HG03108 (cell line): ENCODE measurements at regions not wholly inside any gene's neighbourhood (a gene's known extent, or its start where the extent isn't known, plus 50 kb on each side); places are given as distances from the start of the nearest gene placed in this dataset.

Experiments
- ATAC-seq: cut with Tn5 transposase; IDR thresholded peaks from one replicate; pipeline ENCODE4 v1.9.1; 2021; ENCODE audit warnings: moderate library complexity; ENCODE audit not compliant: unreplicated experiment

DNA sequence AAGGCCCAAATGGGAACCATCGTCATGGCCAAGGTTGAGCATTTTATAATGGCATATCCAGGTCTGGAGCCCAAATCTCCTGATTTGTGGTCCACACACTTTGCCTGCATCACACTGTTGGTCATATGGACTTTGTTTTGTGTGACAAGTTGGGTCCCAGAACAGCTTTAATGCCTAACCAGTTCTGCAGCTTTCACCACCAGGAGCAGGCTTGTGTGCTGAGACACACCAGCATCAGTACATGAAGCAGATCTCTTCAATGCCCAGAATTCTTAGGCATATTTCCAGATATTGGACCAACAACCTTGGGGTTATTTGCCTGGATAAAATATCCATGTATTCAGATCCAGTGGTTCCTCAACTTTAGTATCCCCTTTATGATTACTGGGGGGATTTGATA, 371.3 kb downstream of the FBXW7 start:
- no peak for ATAC-seq

DNA sequence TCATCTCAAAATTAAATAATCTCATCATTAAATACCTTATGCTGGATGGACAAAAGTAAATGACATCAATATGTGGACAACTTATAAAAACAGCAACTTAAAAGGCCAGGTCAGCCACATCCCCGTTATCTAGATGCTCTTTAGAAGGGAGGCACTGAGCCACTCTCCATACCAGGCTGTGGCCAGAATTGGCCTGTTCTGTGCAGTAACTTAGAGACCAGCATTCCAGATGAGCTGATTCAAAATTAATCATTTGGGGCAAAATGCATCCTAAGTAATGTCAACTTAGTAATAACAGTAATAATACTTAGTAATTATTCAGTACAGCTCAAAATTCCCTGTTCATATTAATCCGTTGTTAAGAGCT, 373.6 kb downstream of the FBXW7 start:
- no peak for ATAC-seq

DNA sequence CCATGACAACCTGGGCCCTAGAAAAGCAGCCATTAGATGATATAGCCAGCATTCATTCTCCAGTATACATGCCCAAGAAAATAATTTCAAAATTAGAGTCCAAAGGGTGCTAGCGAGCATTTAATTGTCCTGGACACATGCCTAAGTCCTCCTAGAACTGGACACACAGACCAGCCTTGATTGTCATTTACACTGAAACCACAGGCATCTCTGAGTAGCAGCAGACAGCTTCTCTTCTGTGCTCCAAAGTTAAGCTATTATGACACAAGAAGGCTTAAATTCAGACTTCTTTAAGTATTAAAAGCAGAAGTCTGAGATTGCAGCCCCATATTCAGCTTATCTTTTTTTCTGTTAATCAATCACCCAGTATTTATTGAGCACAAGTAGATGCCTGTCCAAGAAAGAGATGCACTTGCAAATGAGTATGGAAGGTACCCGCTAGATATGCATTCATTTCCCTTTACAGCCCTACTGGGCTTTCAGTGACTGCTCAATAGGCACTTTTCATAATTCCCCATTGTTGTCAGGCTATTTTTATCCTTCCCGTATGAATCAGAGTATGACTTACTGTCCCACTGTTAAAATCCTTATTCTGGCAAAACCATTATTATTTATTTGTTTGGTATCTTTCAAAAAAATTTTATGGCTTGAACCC, 374.1 kb downstream of the FBXW7 start:
- ATAC-seq = no peak

DNA sequence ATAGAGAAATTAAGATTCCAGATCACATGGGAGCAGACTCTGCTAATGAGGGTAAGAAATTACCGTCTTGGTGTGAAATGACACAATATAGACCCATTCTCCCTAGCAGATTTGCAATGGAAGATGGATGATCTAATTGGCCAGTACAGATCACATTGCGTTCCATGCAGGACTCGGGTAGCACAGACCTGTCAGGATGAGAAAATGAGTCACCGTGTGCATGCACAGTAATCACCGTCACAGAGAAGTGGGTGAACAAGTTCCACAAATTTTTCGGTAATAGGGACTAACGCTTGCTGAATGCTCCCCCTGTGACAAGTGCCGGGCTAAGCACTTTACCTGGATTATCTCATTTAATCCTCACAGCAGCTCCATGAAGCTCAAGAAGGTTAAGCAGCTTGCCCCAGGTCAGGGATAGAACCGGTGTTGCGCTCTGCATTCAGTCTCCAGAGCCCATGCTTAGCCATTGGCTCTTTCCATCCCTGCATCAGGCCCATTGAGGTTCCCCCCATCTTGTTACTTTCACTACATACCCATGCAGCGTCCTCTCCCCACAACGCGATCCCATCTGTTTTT, 375.6 kb downstream of the FBXW7 start:
- ATAC-seq = no peak

DNA sequence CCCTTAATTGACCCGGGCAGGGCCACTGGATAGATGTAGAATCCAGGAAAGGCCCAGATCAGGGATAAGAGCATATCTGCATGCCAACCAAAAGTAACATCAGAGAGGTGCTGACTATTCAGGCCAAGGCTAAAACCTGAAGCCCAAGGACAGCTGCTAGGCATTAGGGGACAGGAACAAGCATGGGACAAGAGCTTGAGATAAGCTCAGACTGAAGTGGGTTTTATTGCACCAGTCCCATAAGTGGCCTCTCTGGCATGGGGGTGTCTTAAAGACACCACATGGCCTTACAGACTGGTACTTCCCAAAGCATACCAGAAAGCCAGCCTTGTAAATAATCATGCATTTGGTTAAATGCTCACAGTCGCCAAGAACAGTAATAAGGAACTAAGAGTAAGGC, 376.1 kb downstream of the FBXW7 start:
- no peak for ATAC-seq

DNA sequence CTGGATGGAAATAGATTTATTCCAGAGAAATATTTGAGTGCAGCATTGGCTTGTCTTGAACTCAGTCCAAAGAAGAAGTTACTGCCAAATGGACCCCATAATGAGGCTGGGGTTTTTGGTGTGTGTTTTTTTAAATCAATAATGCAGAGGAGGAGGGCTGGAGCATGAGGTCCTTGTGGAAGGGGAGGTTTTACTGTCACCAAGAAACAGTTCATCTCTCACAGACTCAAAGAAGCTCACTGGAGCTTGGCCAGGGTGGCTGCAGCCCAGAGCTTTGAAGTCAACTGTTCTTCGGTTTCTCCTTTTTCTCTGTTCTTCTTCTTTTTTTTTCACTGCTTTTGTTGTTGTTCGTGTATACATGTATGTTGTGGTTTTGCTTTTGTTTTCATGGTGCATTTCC, 377.7 kb downstream of the FBXW7 start:
- no peak for ATAC-seq

DNA sequence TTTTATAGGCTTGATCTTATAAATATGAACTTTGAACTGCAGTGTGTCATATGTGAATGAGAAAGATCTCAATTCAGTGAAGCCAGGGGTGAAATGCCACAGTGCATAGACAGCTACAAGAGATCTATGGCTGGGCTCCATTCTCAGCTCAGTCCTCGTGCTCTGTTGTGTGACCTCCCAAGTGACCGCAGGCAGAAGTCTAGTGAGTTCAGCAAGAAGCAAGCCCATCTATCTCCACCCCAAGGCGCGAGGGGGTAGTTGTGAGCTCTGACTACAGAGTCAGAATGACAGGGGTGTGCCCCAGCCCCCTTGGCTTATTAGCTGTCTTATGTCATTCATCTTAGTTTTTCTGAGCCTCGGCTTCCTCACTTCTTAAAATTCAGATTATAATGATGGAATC, 378.3 kb downstream of the FBXW7 start:
- ATAC-seq = no peak

DNA sequence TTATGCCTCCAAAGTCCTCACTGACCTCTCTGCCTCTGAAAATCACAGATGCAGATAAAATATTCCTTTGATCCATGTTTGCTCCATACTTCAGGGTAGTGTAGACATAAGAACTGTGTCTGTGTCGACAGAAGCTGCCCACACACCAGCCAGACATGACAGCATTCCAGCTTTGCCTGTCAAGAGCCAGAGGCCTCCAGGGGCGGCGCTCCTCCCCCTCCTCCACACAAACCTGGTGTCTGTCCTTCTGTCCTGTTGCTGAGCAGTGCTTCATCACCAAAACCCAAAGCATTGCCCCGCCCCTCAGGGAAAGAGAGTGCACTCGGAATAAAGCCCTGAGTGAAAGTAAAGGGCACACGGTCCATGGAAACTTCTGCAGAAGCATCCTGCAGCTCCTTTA, 379.4 kb downstream of the FBXW7 start:
- ATAC-seq = no peak

DNA sequence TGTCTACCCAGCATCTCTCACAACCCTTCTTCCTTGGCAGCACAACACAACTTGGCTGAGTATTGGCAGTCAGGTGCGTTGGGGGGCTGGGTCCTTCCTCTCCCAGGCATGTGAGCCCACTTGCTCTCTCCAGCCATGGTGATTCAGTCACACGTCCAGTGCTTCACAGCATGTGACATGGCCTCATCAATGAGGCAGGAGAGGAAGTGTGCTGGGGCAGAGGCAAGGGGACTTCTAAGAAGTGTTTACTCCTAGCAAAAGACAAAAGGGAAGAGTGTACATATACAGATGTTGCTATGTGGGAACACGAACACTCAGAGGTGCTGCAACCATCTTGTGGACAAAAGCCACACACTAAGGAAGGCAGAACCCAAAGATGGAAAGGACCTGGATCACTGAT, 380.8 kb downstream of the FBXW7 start:
- no peak for ATAC-seq

DNA sequence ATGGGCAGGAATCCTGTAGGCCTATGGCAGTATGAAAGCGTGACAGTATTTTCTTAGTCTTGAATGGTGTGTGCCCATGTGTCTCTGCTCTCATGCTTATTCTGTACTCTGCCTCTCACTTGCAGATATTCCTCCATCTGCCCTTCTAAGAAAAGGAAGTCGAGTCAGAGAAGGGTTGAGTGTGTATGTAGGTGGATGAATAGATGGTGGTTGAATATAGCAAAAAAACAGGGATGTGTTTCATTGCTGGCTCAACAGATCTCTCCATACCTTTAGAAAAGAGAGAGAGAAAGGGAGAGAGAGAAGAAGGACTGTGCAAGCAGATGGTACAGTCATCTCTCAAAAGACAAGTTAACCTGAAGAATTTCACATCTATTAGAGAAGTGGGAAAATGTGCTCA, 381.5 kb downstream of the FBXW7 start:
- no peak for ATAC-seq

DNA sequence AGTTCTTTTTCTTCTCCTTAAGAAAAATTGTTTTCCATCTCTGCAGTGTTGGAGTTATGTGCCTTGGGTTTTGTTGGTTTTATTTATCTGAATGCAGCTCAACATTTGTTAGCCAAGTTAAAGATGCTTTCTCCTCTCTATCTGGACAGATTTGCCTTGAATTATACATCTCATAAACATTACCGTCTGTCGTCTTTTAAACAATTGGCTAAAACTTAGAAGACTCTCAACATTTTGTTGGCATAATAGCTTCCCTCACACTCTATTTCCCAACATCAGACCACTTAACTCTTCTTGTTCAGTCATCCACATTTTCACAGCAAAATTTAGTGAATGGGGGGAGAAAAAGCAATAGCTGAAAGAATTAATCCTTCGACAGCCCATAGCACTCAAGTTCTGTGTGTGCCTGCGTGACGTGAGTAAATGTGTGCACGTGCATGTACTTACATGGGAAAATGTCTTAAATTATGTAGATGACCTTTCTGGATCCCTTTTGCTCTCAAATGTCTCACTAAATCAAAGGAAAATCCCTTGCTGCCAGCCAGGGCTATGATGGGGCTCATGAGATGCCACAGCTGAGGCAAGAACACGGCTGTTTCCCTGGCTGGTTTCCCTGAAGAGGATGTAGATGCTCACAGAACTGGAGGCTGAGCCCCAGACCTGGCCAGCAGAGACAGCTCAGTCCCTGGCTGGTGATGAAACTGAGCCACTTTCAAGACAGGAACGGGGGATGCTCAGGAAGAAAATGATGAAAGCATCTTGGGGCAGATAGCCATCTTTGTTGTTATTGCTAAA, 382.2 kb downstream of the FBXW7 start:
- no peak for ATAC-seq

DNA sequence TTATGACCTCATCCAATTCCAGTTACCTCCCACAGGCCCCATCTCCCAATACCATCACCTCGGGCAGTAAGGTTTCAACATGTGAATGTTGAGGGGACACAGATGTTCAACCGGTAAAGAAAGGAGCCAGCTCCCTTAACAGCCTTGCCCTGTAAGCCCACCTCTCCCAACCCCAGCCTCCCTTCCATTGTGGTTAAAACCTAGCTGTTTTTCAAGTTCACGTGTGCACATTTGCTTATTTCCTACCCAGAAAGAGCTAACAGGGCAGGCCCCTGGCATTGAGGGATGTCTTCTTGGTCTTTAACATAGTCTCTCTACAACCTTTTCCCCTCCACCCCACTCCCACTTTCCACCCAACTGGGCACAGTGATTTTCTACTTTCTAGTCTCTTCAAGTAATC, 385.7 kb downstream of the FBXW7 start:
- ATAC-seq = no peak

DNA sequence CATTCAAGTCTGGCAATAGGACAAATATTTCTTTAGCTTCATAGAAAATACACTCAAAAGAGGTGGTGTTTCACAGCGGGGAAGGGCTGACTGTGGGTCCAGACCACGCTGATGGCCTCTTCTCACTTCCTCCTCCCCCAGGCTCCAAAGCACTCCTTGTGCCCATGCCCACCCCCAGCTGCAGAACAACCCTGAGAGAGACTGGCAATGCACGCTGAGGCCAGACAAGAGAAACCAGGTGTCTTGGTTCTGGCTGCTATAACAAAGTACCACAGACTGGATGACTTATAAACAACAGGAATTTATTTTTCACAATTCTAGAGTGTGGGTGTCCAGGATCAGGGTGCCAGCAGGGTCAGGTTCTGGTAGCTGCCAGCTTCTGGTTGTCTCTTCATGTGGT, 386.1 kb downstream of the FBXW7 start:
- no peak for ATAC-seq

DNA sequence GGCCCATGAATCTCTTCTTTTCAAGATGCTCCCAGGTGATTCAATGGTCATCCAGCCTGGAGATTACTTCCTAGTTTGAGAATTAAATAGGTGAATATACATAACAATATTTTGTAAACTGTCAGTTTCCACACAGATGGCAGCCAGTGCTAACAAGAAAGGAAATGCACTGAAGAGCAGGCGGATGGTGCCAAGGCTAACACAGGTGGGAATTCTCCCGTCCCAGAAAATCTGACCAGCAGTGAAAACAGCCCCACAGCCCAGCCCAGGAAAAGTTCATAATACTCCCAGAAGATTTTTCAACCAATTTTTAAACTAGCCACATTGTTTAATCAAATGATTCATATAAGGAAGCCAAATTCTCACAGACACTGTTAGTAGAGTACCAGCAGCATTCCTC, 387.2 kb upstream of the GATB start:
- no peak for ATAC-seq

DNA sequence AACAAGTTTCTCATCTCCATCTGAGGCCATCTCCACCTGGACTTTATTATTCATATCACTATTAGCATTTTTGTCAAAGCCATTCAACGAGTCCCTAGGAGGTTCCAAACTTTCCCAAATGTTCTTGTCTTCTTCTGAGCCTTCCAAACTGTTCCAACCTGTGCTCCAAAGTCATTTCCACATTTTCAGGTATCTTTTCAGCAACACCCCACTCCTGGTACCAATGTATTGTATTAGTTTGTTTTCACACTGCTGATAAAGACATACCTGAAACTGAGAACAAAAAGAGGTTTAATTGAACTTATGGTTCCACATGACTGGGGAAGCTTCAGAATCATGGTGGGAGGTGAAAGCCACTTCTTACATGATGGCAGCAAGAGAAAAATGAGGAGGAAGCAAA, 385.4 kb upstream of the GATB start:
- ATAC-seq = no peak

DNA sequence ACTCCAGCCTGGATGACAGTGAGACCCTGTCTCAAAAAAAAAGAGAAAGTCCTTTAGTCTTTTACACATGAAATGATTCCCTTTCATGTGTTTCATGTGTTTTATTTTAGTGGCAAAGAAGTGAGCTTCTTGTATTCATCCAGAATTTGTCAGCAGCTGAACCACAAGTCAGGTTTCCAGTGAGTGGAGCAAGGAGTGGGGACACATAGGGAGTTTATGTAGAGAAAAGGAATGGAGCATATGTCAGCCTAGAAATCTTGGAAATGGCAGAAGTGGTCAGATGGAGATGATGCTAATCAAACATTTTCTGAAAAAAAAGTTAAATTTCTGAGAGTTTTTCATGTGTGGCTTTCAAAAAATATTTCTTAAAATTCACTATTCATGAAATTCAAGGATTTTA, 383.0 kb upstream of the GATB start:
- no peak for ATAC-seq

DNA sequence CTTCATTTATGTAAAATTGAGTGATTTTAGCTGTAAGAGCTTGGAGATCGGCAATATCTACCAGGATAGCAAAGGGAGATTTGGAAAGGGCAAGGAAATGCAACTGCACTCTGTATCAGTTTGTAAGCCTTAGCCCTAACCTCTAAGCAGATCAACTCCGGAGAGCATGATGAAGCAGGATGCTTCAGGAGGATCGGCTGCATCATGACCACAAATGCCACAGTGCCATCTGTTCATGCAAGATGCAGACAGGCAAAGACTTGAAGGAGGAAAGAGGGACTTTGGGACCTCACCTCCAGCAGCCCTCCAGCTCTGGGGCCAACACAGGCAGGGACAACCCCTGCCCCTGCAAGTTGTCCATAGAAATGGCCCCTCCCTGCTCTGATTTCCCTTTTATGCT, 377.6 kb upstream of the GATB start:
- no peak for ATAC-seq

DNA sequence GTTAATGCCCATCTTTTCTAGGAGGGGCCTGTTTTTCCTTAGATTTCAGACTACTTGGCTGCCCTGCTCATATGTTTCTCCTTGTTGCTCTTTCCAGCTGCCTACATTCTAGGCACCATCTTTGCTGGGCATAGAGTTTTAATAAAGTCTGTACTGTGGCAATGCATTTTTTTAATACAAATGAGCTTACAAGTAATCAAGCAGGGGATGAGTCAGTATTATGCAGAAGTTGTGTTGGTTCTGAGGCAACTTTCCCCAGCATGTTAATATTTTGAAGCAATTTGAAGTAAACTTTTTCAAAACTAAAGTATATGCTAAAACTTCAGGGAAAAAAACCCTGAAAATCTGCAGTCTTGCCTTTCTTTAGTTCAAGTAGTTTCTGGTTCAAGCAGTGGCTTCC, 372.0 kb upstream of the GATB start:
- ATAC-seq = no peak

DNA sequence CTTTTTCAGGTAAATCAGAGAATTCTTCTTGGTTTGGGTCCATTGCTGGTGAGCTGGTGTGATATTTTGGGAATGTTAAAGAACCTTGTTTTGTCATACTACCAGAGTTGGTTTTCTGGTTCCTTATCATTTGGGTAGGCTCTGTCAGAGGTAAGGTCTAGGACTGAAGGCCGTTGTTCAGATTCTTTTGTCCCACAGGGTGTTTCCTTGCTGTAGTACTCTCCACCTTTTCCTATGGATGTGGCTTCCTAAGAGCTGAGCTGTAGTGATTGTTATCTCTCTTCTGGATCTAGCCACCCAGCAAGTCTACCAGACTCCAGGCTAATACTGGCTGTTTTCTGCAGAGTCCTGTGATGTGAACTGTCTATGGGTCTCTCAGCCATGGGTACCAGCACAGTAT, 367.5 kb upstream of the GATB start:
- ATAC-seq = no peak

DNA sequence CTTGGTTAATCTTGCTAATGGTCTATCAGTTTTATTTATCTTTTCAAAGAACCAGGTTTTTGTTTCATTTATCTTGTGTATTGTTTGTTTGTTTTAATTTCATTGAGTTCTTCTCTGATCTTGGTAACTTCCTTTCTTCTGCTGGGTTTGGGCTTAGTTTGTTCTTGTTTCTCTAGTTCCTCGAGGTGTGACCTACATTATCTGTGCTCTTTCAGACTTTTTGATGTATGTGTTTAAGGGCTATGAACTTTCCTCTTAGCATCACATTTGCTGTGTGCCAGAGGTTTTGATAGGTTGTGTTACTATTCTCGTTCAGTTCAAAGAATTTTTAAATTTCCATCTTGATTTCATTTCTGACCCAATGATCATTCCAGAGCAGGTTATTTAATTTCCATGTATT, 365.4 kb upstream of the GATB start:
- no peak for ATAC-seq

DNA sequence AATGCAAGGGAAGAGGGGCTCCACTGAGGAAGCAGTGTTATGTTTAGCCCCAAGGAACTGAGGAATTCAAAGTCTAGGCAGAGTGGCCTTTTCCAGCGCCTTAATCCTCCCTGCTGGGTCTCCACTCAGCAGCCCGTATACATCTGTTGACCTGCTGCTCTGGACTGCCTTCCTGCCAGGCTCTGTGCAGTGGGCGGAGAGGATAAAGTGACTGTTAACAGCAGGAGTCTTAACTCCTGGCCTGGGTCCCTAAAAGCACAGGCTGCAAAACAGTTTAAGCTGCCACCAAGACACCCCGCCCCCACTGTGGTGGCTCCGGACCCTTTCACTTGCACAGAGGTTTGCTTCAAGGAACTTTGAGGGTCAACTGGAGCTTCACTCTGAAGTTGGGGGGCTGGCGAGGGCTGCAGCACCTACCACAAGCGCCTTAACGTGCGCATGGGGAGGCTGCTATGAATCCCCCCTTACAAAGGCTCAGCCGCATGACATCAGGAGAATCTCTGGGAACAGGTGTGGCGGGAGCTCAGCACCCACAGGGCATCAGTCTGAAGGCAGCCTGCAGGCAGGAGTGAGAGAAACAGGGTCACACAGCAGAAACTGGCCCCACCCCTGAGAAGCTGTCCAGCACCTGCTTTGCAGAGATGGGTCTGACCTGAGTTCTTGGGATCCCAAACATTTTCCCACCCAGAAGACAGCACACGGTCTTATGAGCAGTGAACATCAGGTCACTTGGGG, 358.2 kb upstream of the GATB start:
- ATAC-seq = no peak

DNA sequence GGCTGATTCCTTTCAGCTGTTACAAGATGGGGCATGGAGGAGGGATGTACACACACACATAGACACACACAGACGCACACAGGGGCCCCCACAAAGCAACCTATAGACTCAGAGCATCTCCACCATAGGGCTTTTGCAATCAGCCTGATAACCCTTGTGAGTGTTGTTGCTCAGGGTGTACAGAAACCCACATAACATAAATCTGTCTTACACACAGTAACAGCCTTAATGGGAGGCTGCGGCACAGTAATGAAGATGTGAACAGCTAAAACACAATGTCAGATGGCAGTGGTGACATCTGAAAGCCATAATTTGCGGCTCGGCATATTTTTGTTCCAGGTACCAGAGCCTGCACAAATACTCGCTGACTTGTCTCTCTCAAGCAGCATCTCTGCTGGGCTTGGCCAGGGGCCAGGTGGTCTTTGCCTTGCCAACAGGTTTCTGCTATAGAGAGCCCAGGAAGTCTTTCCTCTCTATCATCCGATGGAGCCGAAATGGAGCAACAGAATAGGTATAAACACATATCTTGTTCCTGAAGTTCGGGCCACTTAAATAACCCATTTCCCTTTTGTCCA, 357.2 kb upstream of the GATB start:
- ATAC-seq = no peak
